ENCODE measurements at regions not wholly inside any gene's neighbourhood (a gene's known extent, or its start where the extent isn't known, plus 50 kb on each side); places are given as distances from the start of the nearest gene placed in this dataset.

DNA sequence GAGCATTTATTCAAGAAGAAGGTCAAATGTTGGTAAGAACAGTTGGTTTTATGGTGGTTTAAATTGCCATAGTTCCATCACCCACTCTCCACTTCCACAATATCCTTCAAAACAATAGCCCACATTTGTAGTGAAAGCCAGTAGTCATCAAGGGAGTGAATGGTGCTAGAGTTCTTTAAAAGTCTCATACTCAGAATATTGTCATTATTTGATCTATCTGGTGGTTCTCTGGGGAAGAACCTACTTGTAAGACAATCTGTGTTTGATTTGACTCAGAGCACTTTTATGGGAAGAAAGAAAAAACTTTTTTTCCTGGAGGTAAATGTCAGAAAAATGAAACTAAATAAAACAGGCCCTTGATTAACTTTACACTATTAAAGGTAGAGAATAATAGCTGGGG, 893.8 kb downstream of the QKI start:
- no peak overlapping the region for H3K4me3 ChIP-seq
- H3K4me1 ChIP-seq = peaks cover 0 to 4% (median 0%) of the 10 kb centered on the region in 4 donors
- H3K27ac ChIP-seq (replicated peaks in 1 of 4) = no peak overlapping the region
- no peaks in the 10 kb centered on the region for H3K27me3 ChIP-seq
- no peaks in the 10 kb centered on the region for H3K36me3 ChIP-seq
- peaks cover 0 to 14% (median 2%) of the 10 kb centered on the region in 4 donors for H3K9me3 ChIP-seq
- intact Hi-C loops (cut with DNase I) = no loop called here
- TF ChIP-seq, protein P1, sequence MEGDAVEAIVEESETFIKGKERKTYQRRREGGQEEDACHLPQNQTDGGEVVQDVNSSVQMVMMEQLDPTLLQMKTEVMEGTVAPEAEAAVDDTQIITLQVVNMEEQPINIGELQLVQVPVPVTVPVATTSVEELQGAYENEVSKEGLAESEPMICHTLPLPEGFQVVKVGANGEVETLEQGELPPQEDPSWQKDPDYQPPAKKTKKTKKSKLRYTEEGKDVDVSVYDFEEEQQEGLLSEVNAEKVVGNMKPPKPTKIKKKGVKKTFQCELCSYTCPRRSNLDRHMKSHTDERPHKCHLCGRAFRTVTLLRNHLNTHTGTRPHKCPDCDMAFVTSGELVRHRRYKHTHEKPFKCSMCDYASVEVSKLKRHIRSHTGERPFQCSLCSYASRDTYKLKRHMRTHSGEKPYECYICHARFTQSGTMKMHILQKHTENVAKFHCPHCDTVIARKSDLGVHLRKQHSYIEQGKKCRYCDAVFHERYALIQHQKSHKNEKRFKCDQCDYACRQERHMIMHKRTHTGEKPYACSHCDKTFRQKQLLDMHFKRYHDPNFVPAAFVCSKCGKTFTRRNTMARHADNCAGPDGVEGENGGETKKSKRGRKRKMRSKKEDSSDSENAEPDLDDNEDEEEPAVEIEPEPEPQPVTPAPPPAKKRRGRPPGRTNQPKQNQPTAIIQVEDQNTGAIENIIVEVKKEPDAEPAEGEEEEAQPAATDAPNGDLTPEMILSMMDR (IDR thresholded peaks at IDR 0.05) = no peak
- no peak for TF ChIP-seq POLR2A (IDR thresholded peaks at IDR 0.05; ENCODE audit: low read depth)
- TF ChIP-seq EP300 (IDR thresholded peaks at IDR 0.05) = no peak
- no peak for TF ChIP-seq POLR2AphosphoS5 (IDR thresholded peaks at IDR 0.05)
- no peak for DNase-seq (ENCODE audit: extremely low spot score)

DNA sequence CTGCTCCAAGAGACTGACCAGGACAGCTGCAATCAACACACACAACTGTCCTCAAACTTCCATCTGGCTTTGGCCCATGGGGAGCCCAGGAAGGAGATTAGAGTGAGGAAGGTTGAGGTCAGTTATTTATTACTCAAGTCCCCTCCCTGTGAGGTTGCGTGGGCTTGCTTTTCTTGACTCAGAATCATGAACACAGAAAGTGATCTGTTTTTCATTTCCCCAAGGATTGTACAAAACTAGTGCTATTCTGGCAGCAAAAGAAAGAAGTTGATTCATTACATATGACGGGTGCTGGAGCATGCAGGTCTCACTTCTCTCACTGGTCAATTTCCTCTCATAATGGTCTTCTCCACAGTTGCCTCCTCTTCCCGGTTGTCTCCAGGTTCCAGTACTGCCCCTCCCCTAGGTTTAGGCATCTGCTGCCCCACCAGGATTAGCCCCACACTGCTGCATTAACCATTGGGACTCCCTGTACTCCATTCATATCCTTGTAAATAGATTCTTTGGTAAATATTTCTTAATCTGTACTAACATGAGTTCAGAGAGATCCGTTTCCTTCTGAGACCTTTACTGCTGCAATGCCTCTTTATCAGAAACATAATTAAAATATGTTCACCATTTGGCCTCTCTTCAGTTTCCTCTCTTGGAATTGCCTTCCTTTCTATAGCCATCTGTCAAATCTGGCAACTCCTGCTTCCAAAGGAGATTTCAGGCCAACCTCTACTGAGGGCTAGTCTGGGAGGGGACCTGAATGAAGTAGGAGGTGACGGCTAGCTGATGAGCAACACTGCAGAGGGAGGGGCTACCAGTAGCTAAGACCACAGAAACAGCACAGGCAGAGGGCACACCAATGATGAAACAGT, 888.8 kb downstream of the QKI start:
- DNase-seq (ENCODE audit: extremely low spot score) = no peak
- no peaks in the 10 kb centered on the region for H3K36me3 ChIP-seq
- H3K4me1 ChIP-seq = peaks cover 0 to 4% (median 0%) of the 10 kb centered on the region in 4 donors
- no peak overlapping the region for H3K27ac ChIP-seq (replicated peaks in 1 of 4)
- no peak overlapping the region for H3K4me3 ChIP-seq
- intact Hi-C loops (cut with DNase I) = no loop called here
- no peaks in the 10 kb centered on the region for H3K27me3 ChIP-seq
- H3K9me3 ChIP-seq = peaks cover 0 to under 1% (median 0%) of the 10 kb centered on the region in 4 donors
- WGBS = 47% methylated on average over 5 of the region's 5 CpGs
- TF ChIP-seq, protein P1 (IDR thresholded peaks at IDR 0.05) = no peak
- TF ChIP-seq POLR2AphosphoS5 (IDR thresholded peaks at IDR 0.05) (no peak), POLR2A (IDR thresholded peaks at IDR 0.05; ENCODE audit: low read depth) (no peak), EP300 (IDR thresholded peaks at IDR 0.05) (no peak)

DNA sequence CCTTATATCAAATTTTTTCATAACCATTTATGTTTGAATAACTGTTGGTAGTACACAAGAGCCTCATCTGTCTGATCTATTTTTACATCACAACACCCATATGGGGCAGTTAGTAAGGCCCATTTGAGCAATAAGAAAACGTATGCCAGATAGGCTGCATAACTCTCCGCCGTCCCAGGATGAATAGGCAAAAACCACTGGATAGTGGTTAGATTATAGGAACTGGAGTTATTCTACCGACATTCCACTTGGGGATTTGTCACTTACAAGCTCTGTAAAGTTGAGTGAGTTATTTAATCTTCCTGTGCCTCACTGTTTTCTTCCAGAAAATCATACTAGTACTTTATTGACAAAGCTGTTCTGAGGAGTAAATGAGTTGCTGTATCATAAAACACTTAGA, 881.9 kb downstream of the QKI start:
- Histone ChIP-seq H3K4me1 (no peaks in the 10 kb centered on the region), H3K9me3 (peaks cover 0 to 9% (median 3%) of the 10 kb centered on the region in 4 donors), H3K36me3 (no peaks in the 10 kb centered on the region), H3K27ac (replicated peaks in 1 of 4) (no peak overlapping the region), H3K27me3 (no peaks in the 10 kb centered on the region), H3K4me3 (no peak overlapping the region)
- TF ChIP-seq POLR2A (IDR thresholded peaks at IDR 0.05; ENCODE audit: low read depth) = no peak
- no peak for TF ChIP-seq POLR2AphosphoS5 (IDR thresholded peaks at IDR 0.05)
- TF ChIP-seq EP300 (IDR thresholded peaks at IDR 0.05) = no peak
- TF ChIP-seq, protein P1 (IDR thresholded peaks at IDR 0.05) = no peak
- WGBS = 88% methylated on average over 4 of the region's 4 CpGs
- no peak for DNase-seq (ENCODE audit: extremely low spot score)
- intact Hi-C loops (cut with DNase I) = no loop called here

DNA sequence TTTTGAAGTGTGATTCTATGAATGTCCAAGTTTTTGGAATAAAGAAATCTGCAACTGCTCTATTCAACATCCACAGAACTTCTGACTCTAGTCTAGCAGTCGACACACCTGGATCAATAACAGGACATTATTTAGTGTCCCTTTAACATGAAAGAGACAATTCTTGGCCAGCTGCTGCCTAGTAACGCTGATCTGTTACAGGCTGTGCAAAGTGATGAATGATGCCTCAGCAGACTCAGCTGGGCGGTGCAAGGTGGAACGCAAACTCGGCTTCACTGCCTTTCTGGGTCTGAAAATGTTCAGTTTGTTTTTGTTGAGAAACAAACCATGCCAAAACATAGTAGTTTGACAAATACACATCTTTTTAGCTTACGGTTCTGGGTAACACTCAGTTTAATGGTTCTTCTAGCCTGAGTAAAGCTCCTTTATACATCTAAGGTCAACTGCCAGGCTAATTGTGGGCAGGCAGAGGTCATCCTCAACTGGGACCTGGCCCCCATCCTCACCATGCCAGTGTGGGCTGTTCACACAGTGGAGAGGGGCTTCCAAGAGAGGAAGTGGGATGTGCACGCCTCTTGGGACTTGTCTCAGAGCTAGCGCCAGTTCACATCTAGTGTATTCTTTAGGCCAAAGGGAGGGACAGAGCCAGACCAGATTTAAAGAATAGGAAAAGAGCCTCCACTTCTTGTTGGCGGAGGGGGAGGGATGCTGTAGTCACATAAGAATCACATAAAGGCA, 879.7 kb downstream of the QKI start:
- no peak for TF ChIP-seq POLR2AphosphoS5 (IDR thresholded peaks at IDR 0.05)
- no peak for TF ChIP-seq EP300 (IDR thresholded peaks at IDR 0.05)
- TF ChIP-seq, protein P1 (IDR thresholded peaks at IDR 0.05) = no peak
- no peak for TF ChIP-seq POLR2A (IDR thresholded peaks at IDR 0.05; ENCODE audit: low read depth)
- no peak for DNase-seq (ENCODE audit: extremely low spot score)
- Histone ChIP-seq H3K27me3 (no peaks in the 10 kb centered on the region), H3K4me3 (no peak overlapping the region), H3K27ac (replicated peaks in 1 of 4) (no peak overlapping the region), H3K36me3 (no peaks in the 10 kb centered on the region), H3K9me3 (peaks cover 0 to 20% (median 11%) of the 10 kb centered on the region in 4 donors), H3K4me1 (no peaks in the 10 kb centered on the region)
- 52% methylated on average over 9 of the region's 9 CpGs for WGBS
- intact Hi-C loops (cut with DNase I) = no loop called here

Measured in esophagus muscularis mucosa (tissue), 4 donors.